Neuronal stem cell (in vitro differentiated cells): ENCODE measurements at regions not wholly inside any gene's neighbourhood (a gene's known extent, or its start where the extent isn't known, plus 50 kb on each side); places are given as distances from the start of the nearest gene placed in this dataset.

Experiments
- DNase-seq: peaks from one replicate; pipeline ENCODE4 v3.0.0-alpha.2; 2013; ENCODE audit warnings: low spot score
- H2AFZ ChIP-seq: one replicate; pipeline ENCODE4 v1.6.1; 2013; ENCODE audit warnings: mild to moderate bottlenecking, low read length, inconsistent platforms
- H2AK5ac ChIP-seq: 2 replicates; pipeline ENCODE4 v1.6.1; 2013; ENCODE audit warnings: low read depth, mild to moderate bottlenecking, inconsistent platforms, low read length, moderate library complexity, mixed read lengths
- H2BK120ac ChIP-seq: 2 replicates; pipeline ENCODE4 v1.6.1; 2013; ENCODE audit warnings: low read depth, mild to moderate bottlenecking, inconsistent platforms, low read length, moderate library complexity, mixed read lengths
- H2BK12ac ChIP-seq: one replicate; pipeline ENCODE4 v1.6.1; 2013; ENCODE audit warnings: low read length, inconsistent platforms
- H2BK15ac ChIP-seq: 2 replicates; pipeline ENCODE4 v1.6.1; 2013; ENCODE audit warnings: mild to moderate bottlenecking, low read length, inconsistent platforms, mixed read lengths
- H2BK5ac ChIP-seq: one replicate; pipeline ENCODE4 v1.6.1; 2013; ENCODE audit warnings: inconsistent platforms, mild to moderate bottlenecking, low read length, moderate library complexity
- H3K14ac ChIP-seq: one replicate; pipeline ENCODE4 v1.6.1; 2013; ENCODE audit warnings: low read length, inconsistent platforms
- H3K18ac ChIP-seq: 2 replicates; pipeline ENCODE4 v1.6.1; 2013; ENCODE audit warnings: low read length, inconsistent platforms
- H3K23ac ChIP-seq: 2 replicates; pipeline ENCODE4 v1.6.1; 2013; ENCODE audit warnings: low read depth, mild to moderate bottlenecking, mixed read lengths, low read length, inconsistent platforms; ENCODE audit not compliant: poor library complexity
- H3K27ac ChIP-seq: replicated peaks from 3 replicates; pipeline ENCODE4 v1.5.1; 2013; ENCODE audit warnings: low read length, inconsistent platforms
- H3K27me3 ChIP-seq, 3 experiments: 2 replicates each; pipeline ENCODE4 v1.6.1; 2013; ENCODE audit warnings: low read length in 3 of 3, mild to moderate bottlenecking in 2 of 3, inconsistent platforms in 1 of 3, low read depth in 1 of 3, mixed read lengths in 1 of 3, moderate library complexity in 1 of 3; ENCODE audit not compliant: control insufficient read depth in 3 of 3, insufficient read depth in 3 of 3
- H3K36me3 ChIP-seq, 2 donors: replicated peaks in 1 of 2; 2 replicates each; pipeline ENCODE4 v1.6.1; 2013; ENCODE audit warnings: low read length in 2 of 2; ENCODE audit not compliant: control insufficient read depth in 2 of 2, insufficient read depth in 2 of 2
- H3K4ac ChIP-seq: 2 replicates; pipeline ENCODE4 v1.6.1; 2013; ENCODE audit warnings: inconsistent platforms, mild to moderate bottlenecking, low read length, moderate library complexity
- H3K4me1 ChIP-seq, 2 donors: 1 replicate in 1 of 2; 2 replicates in 1 of 2; pipeline ENCODE4 v1.6.1; 2013; ENCODE audit warnings: low read length in 2 of 2, low read depth in 1 of 2; ENCODE audit not compliant: control insufficient read depth in 2 of 2, insufficient read depth in 1 of 2
- H3K4me2 ChIP-seq: one replicate; pipeline ENCODE4 v1.6.1; 2013; ENCODE audit warnings: mild to moderate bottlenecking, low read length, inconsistent platforms; ENCODE audit not compliant: insufficient read depth, poor library complexity, severe bottlenecking
- H3K4me3 ChIP-seq, 2 donors: 2 replicates each; pipeline ENCODE4 v1.5.1; 2013; ENCODE audit warnings: low read length in 2 of 2, mild to moderate bottlenecking in 2 of 2, inconsistent platforms in 1 of 2, moderate library complexity in 1 of 2
- H3K79me1 ChIP-seq: one replicate; pipeline ENCODE4 v1.6.1; 2013; ENCODE audit warnings: low read depth, mild to moderate bottlenecking, inconsistent platforms, low read length, moderate library complexity
- H3K9ac ChIP-seq: one replicate; pipeline ENCODE4 v1.6.1; 2013; ENCODE audit warnings: mild to moderate bottlenecking, low read depth, low read length, inconsistent platforms; ENCODE audit not compliant: poor library complexity
- H3K9me3 ChIP-seq, 2 donors: replicated peaks in 1 of 2; 2 replicates each; pipeline versions ENCODE3 to v1.6.1; 2013; ENCODE audit warnings: low read length in 2 of 2, mild to moderate bottlenecking in 2 of 2, inconsistent platforms in 1 of 2, low read depth in 1 of 2, mixed read lengths in 1 of 2, moderate library complexity in 1 of 2; ENCODE audit not compliant: control insufficient read depth in 2 of 2, insufficient read depth in 1 of 2
- H4K8ac ChIP-seq: one replicate; pipeline ENCODE4 v1.6.1; 2013; ENCODE audit warnings: low read depth, mild to moderate bottlenecking, inconsistent platforms, low read length, moderate library complexity
- H4K91ac ChIP-seq: one replicate; pipeline ENCODE4 v1.6.1; 2013; ENCODE audit warnings: low read length, low read depth, mild to moderate bottlenecking, inconsistent platforms; ENCODE audit not compliant: poor library complexity
- WGBS, 2 donors: extraction: QIAGEN DNeasy Blood & Tissue Kit; methylation state at CpG; one replicate each; pipeline ENCODE4 v1.1.7; 2013; ENCODE audit warnings: missing lambda C conversion rate in 2 of 2, mixed read lengths in 1 of 2; ENCODE audit not compliant: insufficient read length in 2 of 2, insufficient replicate concordance in 1 of 2; ENCODE audit errors: extremely low coverage in 2 of 2; 5-methylcytosine and 5-hydroxymethylcytosine counted together

DNA sequence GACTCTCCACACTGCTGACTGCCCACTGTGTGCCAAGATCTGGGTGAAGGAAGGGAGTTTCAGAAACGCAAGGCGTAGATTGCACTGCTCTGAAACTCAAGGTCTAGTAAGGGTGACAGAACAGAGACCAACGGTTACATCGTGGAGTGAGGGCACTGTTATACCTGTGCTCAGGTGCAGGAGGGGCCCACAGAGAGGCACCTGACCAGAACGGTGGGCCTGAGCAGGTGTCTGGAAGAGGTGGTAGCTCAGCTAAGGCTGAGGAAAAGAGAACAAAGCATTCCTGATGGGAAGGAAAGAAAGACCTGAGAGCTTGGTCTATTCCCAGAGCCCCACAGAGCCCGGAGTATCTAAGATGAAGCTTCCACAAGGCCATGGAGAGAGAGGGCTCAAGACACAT is 267.2 kb downstream of the MED10 start:
- no peaks in the 10 kb centered on the region for H3K79me1 ChIP-seq
- no peak overlapping the region for H3K4ac ChIP-seq
- H4K91ac ChIP-seq, result no peak overlapping the region
- no peak overlapping the region for H3K4me2 ChIP-seq
- H3K23ac ChIP-seq, result no peak overlapping the region
- H3K4me1 ChIP-seq, result peaks cover 0 to 6% of the 10 kb centered on the region in 2 donors
- H2BK120ac ChIP-seq, result no peak overlapping the region
- H2BK15ac ChIP-seq, result no peak overlapping the region
- no peaks in the 10 kb centered on the region for H3K27me3 ChIP-seq
- no peak overlapping the region for H3K27ac ChIP-seq
- no peak overlapping the region for H2AFZ ChIP-seq
- H2BK5ac ChIP-seq, result no peak overlapping the region
- H3K36me3 ChIP-seq, result no peaks in the 10 kb centered on the region
- no peak overlapping the region for H3K18ac ChIP-seq
- no peak overlapping the region for H2BK12ac ChIP-seq
- no peaks in the 10 kb centered on the region for H3K9me3 ChIP-seq
- no peak for DNase-seq
- H4K8ac ChIP-seq, result no peak overlapping the region
- no peak overlapping the region for H3K14ac ChIP-seq
- WGBS, 2 donors, result no CpG with 5 or more reads among the region's 6 CpGs
- H2AK5ac ChIP-seq, result no peak overlapping the region
- no peak overlapping the region for H3K4me3 ChIP-seq
- H3K9ac ChIP-seq, result no peak overlapping the region

DNA sequence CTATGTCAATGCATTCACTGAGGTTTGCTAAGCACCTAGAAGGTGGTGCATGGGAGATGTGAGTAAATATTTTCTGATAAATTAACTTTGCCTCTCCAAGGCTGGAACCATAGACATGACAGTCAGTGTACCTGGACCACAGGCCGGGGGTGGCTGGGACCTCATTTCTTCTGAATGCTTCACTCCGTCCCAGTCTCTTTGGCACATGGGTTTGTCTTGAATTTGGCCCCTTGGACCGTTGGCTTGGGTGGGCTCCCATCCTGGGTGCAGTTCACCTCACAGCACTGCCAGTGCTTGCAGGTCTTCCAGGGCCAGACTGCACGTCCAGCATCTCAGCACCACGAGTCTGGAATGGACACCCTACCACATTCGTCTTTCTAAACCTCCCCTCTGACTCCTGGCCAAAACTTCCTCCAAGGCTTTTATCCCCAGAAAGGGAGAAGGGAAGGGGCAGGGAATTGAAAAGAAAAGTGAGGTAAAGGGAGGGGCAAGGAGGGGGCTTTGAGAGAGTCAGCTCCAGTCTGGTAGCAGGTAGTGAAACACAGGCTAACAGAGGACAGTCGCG is 267.8 kb downstream of the MED10 start:
- no peak overlapping the region for H3K4ac ChIP-seq
- H3K9ac ChIP-seq, result no peak overlapping the region
- no peak overlapping the region for H2AFZ ChIP-seq
- no CpG with 5 or more reads among the region's 8 CpGs for WGBS, 2 donors
- H3K9me3 ChIP-seq, result no peaks in the 10 kb centered on the region
- no peak overlapping the region for H4K8ac ChIP-seq
- no peak overlapping the region for H3K18ac ChIP-seq
- no peaks in the 10 kb centered on the region for H3K36me3 ChIP-seq
- no peaks in the 10 kb centered on the region for H3K79me1 ChIP-seq
- H4K91ac ChIP-seq, result no peak overlapping the region
- H2BK5ac ChIP-seq, result no peak overlapping the region
- peaks cover 0 to 6% of the 10 kb centered on the region in 2 donors for H3K4me1 ChIP-seq
- no peaks in the 10 kb centered on the region for H3K27me3 ChIP-seq
- no peak overlapping the region for H2BK120ac ChIP-seq
- H2AK5ac ChIP-seq, result no peak overlapping the region
- H3K27ac ChIP-seq, result no peak overlapping the region
- no peak overlapping the region for H2BK12ac ChIP-seq
- H3K14ac ChIP-seq, result no peak overlapping the region
- H2BK15ac ChIP-seq, result no peak overlapping the region
- no peak for DNase-seq
- H3K4me3 ChIP-seq, result no peak overlapping the region
- no peak overlapping the region for H3K23ac ChIP-seq
- no peak overlapping the region for H3K4me2 ChIP-seq

DNA sequence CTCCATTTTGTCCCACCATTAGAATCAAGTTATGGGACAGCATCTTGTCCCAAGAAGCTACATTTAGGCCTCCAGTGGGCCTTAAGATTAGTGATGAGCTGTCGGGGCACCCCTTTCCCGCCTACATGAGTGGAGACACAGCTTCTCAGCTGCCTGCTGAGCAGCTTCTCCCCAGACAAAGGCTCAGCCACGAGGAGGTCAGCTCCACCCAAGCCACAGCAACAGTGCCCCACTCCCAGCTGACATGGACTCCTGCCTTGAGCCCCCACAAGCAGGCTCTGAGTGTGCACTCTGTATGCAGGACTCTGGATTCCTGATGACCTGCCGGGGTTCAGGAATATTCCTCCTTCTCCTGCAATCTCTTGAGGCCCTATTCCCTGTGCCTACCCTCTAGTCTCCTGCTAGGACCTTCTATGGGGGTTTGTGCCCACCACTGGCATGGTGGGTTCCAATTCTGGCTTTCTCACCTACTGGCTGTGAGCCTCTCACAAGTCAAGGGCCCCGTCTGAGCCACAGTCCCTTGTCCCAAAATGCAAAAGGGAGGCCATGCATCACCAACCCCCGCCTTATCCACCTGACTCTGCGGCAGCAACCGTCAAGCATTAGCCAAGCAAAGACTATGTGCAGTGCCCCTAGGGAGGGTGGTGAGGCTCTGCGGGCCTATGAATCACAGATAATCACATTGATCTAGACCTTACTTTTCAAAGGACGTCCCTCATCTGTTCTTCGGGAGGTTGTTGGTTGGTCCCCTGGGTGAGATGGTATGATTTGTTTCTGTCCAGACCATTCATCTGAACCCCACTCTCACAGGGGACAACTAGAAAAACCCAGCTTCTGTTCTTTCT is 269.1 kb downstream of the MED10 start:
- Histone ChIP-seq H3K4me3 (no peak overlapping the region), H3K4ac (no peak overlapping the region), H3K27ac (no peak overlapping the region), H2BK5ac (no peak overlapping the region), H3K18ac (peak overlapping the region; percentile 55), H3K4me1 (peaks cover 0 to 6% of the 10 kb centered on the region in 2 donors), H4K8ac (no peak overlapping the region), H2AFZ (no peak overlapping the region), H3K4me2 (no peak overlapping the region), H4K91ac (no peak overlapping the region), H2BK12ac (no peak overlapping the region), H3K27me3 (no peaks in the 10 kb centered on the region), H3K23ac (no peak overlapping the region), H3K36me3 (no peaks in the 10 kb centered on the region), H3K79me1 (no peaks in the 10 kb centered on the region), H2AK5ac (peak overlapping the region; percentile 89), H2BK15ac (no peak overlapping the region), H2BK120ac (no peak overlapping the region), H3K14ac (no peak overlapping the region), H3K9me3 (no peaks in the 10 kb centered on the region), H3K9ac (no peak overlapping the region)
- DNase-seq, result no peak
- WGBS, 2 donors, result no CpG with 5 or more reads among the region's 11 CpGs

DNA sequence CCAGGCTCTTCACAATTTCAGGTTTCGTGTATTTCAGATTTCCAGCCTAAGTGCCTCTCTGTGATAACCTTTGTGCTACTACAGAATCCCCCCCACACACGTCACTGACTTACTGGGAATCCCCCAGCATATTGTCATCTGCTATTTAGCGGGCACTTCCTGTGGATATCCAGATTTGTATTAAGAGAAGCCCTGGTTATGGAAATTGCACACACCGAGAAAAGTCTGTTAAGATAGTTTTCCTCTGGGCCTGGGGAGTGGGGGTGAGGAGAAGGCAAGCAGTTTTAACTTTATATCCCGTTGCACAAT is 269.9 kb downstream of the MED10 start:
- WGBS, 2 donors, result no CpG with 5 or more reads among the region's 5 CpGs
- H2BK120ac ChIP-seq, result no peak overlapping the region
- no peak overlapping the region for H2BK15ac ChIP-seq

More for the DNA sequence above, 269.9 kb downstream of the MED10 start:
- Histone ChIP-seq H3K14ac (no peak overlapping the region), H3K9ac (no peak overlapping the region), H3K27ac (no peak overlapping the region), H3K18ac (no peak overlapping the region), H3K27me3 (no peaks in the 10 kb centered on the region), H2AFZ (no peak overlapping the region), H3K9me3 (no peaks in the 10 kb centered on the region), H3K4me1 (peaks cover 0 to 6% of the 10 kb centered on the region in 2 donors), H3K4me2 (no peak overlapping the region), H2BK5ac (no peak overlapping the region), H3K4me3 (no peak overlapping the region), H3K23ac (no peak overlapping the region), H4K91ac (no peak overlapping the region), H4K8ac (no peak overlapping the region), H3K36me3 (no peaks in the 10 kb centered on the region), H2AK5ac (no peak overlapping the region), H2BK12ac (no peak overlapping the region), H3K4ac (no peak overlapping the region), H3K79me1 (no peaks in the 10 kb centered on the region)
- DNase-seq, result no peak
